ENCODE measurements at regions not wholly inside any gene's neighbourhood (a gene's known extent, or its start where the extent isn't known, plus 50 kb on each side); places are given as distances from the start of the nearest gene placed in this dataset.
A peak's percentile ranks its signal among the peaks of the same experiment; 100 is the strongest.

- H3K9me1 ChIP-seq (ENCODE audit: control insufficient read depth, insufficient read depth, low read length), result no peaks in the 10 kb centered on the region
- in situ Hi-C loops (cut with MboI) (no loop called here), intact Hi-C loops (cut with micrococcal nuclease) (no loop called here)
- no peak for DNase-seq (ENCODE audit: extremely low read depth in 1 of 4, low spot score in 3 of 4)
- FAIRE-seq, result no peak
- POLR2A ChIA-PET, result interaction anchor here (1.7 kb wide), 1 partner anchor 15 kb away, joined by 3 read pairs; no protein-coding TSS in a partner anchor
- WGBS (ENCODE audit: insufficient coverage, low coverage, missing lambda C conversion rate), result 5% methylated on average over 7 of the region's 7 CpGs
- H3K27me3 ChIP-seq (ENCODE audit: control insufficient read depth in 2 of 2, insufficient read depth in 2 of 2, low read length in 2 of 2), result peaks cover 5 to 22% of the 10 kb centered on the region in 2 experiments; a peak in 4 of 5 replicates
- TF ChIP-seq ZBTB43 (CRISPR knock-in tag; IDR thresholded peaks at IDR 0.05) (no peak), CBFA2T3 (IDR thresholded peaks at IDR 0.05) (peak; percentile 47; the same call in 1 of the 2 replicates), ASH1L (IDR thresholded peaks at IDR 0.05; ENCODE audit: borderline replicate concordance, low read depth, partially characterized antibody) (no peak), TEAD4 (IDR thresholded peaks at IDR 0.05; ENCODE audit: low read length) (peak; percentile 26; the same call in 1 of the 2 replicates), TEAD4 (CRISPR knock-in tag; IDR thresholded peaks at IDR 0.05; ENCODE audit: borderline replicate concordance) (no peak), GTF2B (IDR thresholded peaks at IDR 0.05; ENCODE audit: extremely low read depth, insufficient read length) (no peak), NR2C2 (CRISPR knock-in tag; IDR thresholded peaks at IDR 0.05) (no peak), NR2C2 (tag; IDR thresholded peaks at IDR 0.05) (no peak), ATF3 (IDR thresholded peaks at IDR 0.05) (peak; percentile 24; the same call in 1 of the 2 replicates), ATF3 (CRISPR knock-in tag; conservative IDR thresholded peaks at IDR 0.05) (no peak), ARID1B (IDR thresholded peaks at IDR 0.05) (no peak), KDM1A (IDR thresholded peaks at IDR 0.05) (peak in 1 of 2 experiments; percentile 78; a peak in 2 of 4 replicates), CBFA2T2 (conservative IDR thresholded peaks at IDR 0.05) (peak; percentile 26; the same call in 1 of the 2 replicates)
- H3K79me2 ChIP-seq (ENCODE audit: control insufficient read depth, insufficient read depth, low read length), result no peaks in the 10 kb centered on the region
- no peaks in the 10 kb centered on the region; a peak in 1 of 5 replicates for H3K4me1 ChIP-seq (replicated peaks in 1 of 2; ENCODE audit: control insufficient read depth in 2 of 2, insufficient read depth in 2 of 2, low read length in 2 of 2)
- no peak for ATAC-seq
- CTCF ChIA-PET (ENCODE audit: low intra/inter-chr PET ratio), result no interaction called here
- no peaks in the 10 kb centered on the region for H3K9me3 ChIP-seq (replicated peaks; ENCODE audit: control insufficient read depth, insufficient read depth, low read depth, low read length)
- no TSS peak for BruUV-seq (replicated peaks)
- H2AFZ ChIP-seq (ENCODE audit: low read depth, low read length), result no peak overlapping the region
- no peaks in the 10 kb centered on the region for H3K36me3 ChIP-seq (ENCODE audit: control insufficient read depth, insufficient read depth, low read length)
- no peak overlapping the region for H3K27ac ChIP-seq (ENCODE audit: extremely low read depth, low read depth, low read length)
- no peaks in the 10 kb centered on the region for H4K20me1 ChIP-seq (replicated peaks; ENCODE audit: control insufficient read depth, insufficient read depth, low read length)
- H3K4me2 ChIP-seq (ENCODE audit: insufficient read depth, low read length), result no peak overlapping the region
- H3K9ac ChIP-seq (ENCODE audit: insufficient read depth in 1 of 2, low read depth in 2 of 2, low read length in 2 of 2), result no peak overlapping the region
- H3K4me3 ChIP-seq, result no peak overlapping the region
These were observed 104.7 kb downstream of the COPRS start for GRCh38 chr17:31754239-31754945.
